Glomerular endothelial cell (primary cell): ENCODE measurements at regions not wholly inside any gene's neighbourhood (a gene's known extent, or its start where the extent isn't known, plus 50 kb on each side); places are given as distances from the start of the nearest gene placed in this dataset.

Source experiments
- DNase-seq: peaks from one replicate; pipeline ENCODE4 v3.0.0-alpha.2; 2011; ENCODE audit warnings: low read depth, low spot score; ENCODE audit errors: extremely low read depth

DNA sequence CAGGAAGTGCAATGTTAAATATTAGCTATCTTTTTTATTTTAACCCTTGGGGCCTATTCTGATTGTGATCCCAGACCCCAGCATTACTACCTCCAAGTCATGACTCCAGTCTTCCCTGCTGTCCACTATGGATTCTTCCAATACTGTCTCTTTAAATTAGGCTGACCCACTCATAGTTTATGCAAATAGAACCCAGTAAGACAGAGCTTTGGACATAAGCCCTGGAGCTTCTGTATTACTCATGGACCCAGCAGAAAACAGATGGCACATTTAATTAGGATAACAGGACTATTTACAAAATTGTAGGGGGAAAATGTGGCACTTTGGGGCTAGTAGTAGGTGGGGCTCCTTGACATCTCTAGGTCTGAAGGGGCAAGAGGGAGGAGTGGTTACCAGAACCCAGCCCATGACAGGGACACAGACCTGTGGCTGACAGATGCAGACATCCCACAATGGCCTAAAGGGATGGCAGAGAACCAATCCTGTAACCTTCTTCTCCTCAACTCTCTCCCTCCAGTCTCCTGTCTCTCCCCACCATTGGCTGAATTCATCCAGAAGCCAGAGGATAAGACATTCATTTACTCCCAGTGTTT lies 233.5 kb downstream of the OMA1 start:
- no peak for DNase-seq

DNA sequence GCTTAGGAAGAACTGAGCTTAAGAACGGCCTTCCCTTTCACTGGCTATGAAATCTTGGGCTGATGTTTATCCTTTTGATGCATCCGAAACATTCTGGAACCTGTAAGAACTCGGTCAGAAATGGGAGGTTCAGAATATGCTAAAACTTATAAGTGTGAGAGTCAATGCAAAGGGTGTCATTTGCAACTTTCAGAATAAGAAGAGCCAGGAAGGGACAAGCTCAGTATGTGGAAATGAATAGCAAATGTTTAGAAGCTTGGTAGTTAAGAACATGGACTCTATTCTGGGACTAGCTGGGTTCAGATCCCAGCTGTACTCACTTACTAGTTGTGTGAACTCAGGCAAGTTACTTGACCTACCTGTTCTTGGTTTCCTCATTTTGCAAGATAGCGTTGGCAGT lies 234.1 kb downstream of the OMA1 start:
- no peak for DNase-seq

DNA sequence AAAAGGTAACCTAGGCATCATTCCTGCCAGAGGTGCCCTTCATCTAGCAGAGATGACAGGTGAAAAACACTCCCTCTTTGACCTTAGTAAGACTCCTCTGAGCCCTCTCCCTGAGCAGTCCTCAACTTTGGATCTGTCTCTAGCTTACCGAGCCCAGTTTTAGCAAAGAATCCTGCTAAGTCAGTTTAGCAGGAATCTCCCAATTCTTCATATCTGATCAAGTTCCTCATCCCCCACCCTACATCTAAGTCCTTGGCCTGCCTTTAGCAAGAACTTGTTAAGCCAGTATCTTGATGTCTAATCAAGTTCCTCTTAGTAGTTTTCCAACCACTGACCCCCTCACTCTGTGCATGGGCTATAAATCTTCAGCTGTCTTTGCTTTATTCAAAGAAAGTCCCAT lies 235.6 kb downstream of the OMA1 start:
- DNase-seq, result no peak

DNA sequence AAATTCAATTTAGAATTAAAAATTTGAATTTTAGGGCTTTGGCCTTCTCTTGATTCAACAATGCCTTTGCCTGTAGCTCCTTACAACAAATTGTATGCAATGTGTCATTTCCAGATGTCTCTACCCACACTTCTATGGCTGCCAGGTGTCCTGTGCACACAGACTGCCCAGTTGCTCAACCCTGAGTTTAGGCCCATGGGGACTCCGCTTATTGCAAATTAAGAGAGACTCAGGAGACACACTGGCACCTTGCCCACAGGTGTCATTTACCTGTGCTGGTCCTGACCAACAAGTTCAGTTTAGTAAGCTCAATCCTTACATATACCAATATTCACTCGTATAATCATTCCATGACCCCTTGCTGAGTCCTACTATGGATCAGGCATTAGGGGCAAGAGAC lies 236.1 kb downstream of the OMA1 start:
- DNase-seq, result no peak

GRCh38 chr1:58308206-58308605 lies 238.3 kb downstream of the OMA1 start:
- no peak for DNase-seq

- no peak for DNase-seq
Measured at GRCh38 chr1:58307431-58307830, 239.1 kb downstream of the OMA1 start.

GRCh38 chr1:58305622-58306021 lies 240.9 kb downstream of the OMA1 start:
- no peak for DNase-seq

DNA sequence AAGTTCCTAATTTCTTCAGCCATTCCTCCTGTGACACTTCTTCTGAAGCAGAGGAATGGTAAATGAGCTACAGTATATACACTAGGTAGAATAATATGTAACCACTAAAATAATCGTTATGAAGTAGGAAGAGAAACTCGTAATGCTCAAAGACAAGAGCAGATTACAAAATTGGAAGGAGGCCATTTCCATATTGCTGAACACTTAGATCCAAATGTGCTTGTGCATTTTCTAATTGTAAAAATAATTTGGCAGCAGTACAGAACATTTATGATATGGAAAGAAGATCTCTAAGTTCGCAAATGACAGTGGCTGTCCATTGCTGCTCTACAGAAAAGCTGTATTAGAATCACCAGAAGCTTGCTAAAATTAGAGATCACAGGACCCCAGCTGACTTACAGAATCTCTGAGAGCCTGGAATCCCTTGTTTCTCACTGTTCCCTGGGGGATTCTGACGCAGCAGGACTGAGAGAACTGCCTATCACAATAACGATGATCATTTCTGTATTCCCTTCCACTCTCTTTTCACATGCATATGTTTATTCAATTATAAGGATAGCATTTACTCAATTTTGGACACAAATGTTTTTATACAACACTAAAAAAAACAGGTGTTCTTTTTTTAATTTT lies 242.1 kb downstream of the OMA1 start:
- DNase-seq, result no peak

- DNase-seq, result no peak
Measured at GRCh38 chr1:58303841-58304240, 242.7 kb downstream of the OMA1 start.

- DNase-seq, result no peak
Measured at GRCh38 chr1:58293388-58293787, 253.1 kb downstream of the OMA1 start.

GRCh38 chr1:58290685-58291372 lies 255.7 kb downstream of the OMA1 start:
- DNase-seq, result no peak

DNA sequence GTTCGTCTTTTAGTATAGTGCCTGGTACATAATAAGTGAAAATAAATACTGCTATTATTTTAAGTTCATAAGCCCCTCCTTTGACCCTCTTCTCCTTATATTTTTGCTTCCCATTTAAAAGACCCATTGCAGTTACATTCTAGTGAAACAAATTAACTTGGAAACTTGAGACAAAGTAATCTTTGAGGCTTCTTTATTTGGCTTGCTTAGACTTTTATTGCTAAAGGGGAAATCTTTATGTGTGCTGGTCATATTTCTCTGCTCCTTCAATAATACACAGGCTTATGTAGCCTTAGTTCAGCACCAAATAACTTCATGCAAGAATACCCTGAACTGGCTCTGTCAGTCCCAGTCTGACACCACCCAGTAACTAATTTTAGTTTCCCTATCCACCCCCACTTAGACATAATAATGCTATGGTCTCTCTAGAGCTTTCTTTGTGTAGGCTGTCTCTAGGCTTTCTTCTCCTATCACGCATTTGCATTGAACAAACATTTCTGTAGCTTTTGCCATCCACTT lies 257.8 kb downstream of the OMA1 start:
- no peak for DNase-seq

DNA sequence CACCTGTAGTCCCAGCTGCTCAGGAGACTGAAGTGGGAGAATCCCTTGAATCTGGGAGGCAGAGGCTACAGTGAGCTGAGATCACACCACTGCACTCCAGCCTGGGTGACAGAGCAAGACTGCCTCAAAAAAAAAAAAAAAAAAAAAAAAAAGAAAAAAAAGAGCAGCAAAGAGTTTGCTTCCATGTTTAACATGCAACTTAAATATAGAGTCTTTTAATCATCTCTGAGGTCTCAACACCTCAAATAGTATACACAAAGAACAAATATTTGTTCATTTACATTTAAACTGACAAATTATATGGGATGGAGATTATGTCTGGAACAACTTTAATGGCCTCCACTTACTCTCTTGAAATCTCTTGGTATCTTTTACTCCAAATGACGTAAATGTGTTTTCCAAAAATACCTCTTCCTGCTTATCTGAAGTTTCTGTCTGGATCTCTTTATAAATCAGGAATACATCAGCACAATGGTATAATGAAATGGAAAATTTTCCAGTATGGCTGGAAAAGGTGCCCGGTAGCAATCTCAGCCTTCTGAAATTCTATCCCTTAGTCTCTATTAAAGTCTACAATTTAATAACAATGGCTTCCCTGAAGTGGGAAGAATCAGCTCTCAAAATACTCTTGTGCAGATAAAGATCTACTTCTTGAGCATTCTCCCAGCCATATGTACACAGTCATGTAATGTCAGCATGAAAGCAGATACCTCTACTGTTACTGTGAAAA lies 258.5 kb downstream of the OMA1 start:
- no peak for DNase-seq

GRCh38 chr1:58284225-58284510 lies 262.4 kb downstream of the OMA1 start:
- no peak for DNase-seq

- no peak for DNase-seq
Measured at GRCh38 chr1:58283388-58284224, 262.9 kb downstream of the OMA1 start.

DNA sequence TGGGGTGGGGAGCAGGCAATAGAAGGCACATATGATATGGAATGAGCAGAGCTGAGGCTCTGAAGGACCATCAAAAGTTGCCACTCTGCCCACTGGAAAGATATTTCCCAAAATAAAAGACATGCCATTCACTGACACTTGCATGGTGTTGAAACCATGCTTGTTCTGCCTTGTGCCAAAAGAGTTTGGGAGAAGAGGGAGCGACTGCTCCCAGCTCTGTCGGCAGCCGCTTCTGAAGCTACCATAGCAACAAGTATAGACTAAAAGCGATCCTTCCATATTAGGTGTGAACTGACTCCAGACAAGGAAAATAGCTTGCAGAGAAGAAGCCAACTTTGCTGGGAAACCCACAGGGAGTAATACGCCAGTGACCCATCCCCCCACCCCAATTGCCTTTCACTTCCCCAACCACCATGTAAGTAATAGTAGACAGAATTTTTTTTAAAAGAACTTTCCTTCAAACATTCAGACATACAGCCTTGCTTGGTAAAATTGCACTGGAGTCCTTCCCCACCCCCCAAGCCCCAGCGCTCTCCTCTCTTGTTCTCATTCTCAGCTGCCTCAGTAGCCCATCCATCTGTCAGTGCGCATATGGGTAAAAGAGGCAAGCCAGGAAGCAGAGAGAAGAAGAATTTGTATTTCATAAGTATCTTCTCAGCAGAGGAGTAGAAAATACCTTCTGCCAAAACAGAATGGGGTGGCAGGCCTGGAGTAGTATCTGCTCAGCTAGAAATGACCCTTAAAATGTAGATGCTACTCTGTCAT lies 263.7 kb downstream of the OMA1 start:
- DNase-seq, result no peak

DNA sequence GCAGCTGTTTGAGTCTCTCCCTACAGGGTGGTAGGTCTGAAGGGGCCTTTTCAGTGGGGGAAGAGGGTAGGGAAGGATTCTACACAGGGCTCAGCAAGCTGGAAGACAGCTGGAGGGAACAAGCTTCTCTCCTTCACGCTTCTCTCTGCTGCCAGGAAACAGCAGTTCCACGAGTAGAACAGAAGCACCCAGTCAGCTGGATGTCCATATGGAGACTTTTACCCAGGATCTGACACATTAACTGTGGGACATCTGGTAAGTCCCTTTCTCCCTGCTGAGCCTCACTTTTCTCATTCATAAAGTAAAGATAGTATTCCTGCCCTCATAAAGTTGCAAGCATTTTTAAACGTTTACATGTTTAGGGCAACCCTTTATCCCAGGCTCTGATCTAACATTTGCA lies 280.3 kb downstream of the OMA1 start:
- DNase-seq, result no peak

GRCh38 chr1:58264462-58264861 lies 282.1 kb downstream of the OMA1 start:
- DNase-seq, result no peak

DNA sequence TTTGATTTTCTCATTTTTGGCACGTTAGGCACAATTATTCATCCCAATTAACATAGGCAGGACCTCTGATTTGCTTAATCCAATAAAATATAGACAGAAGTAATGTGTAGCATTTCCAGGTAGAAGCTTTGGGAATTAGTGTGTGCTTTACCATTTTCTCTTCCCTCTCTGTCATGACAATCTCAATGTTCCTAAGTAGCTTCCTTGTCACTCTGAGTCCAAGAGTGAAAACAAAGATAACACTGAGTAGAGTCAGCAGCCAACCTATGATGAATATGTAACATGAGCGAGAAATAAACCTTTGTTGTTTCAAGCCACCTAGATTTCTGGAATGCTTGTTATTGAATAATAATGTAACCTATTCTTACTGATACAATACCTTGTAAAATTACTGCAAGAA lies 283.8 kb downstream of the OMA1 start:
- DNase-seq, result no peak

- no peak for DNase-seq
Measured at GRCh38 chr1:58258082-58258481, 288.4 kb downstream of the OMA1 start.
